ENCODE measurements at regions not wholly inside any gene's neighbourhood (a gene's known extent, or its start where the extent isn't known, plus 50 kb on each side); places are given as distances from the start of the nearest gene placed in this dataset.
"Not testable (repeated sequence)": the region's sequence is repeated elsewhere in the genome, so short reads cannot be mapped to it uniquely, and the experiment has no call there.

- Histone ChIP-seq H3K4me3 (peak overlapping the region; percentile 19; the same call in 1 of the 2 replicates), H3K27ac (peak overlapping the region; percentile 4), H3K9me3 (ENCODE audit: low read depth, low read length) (no peaks in the 10 kb centered on the region), H3K9ac (ENCODE audit: insufficient read length) (no peak overlapping the region), H3K36me3 (ENCODE audit: insufficient read depth, low read length) (no peaks in the 10 kb centered on the region)
- DNase-seq (ENCODE audit: low read depth, low spot score) = peak; percentile 26
- no peak; the same call in 1 of the 2 replicates for TF ChIP-seq POLR2AphosphoS5 (IDR thresholded peaks at IDR 0.05; ENCODE audit: borderline replicate concordance, low read depth, low read length)
- no peak for TF ChIP-seq EZH2 (IDR thresholded peaks at IDR 0.05)
- no peak for TF ChIP-seq FOXP2 (optimal IDR thresholded peaks at IDR 0.05; ENCODE audit: control extremely low read depth, extremely low read length, insufficient read depth)
Measured at GRCh38 chr1:188822248-188822647, 1655.4 kb downstream of the BRINP3 start.

GRCh38 chr1:188825471-188825870, 1652.2 kb downstream of the BRINP3 start:
- Histone ChIP-seq H3K27ac (no peak overlapping the region), H3K4me3 (no peak overlapping the region), H3K9ac (ENCODE audit: insufficient read length) (no peak overlapping the region), H3K9me3 (ENCODE audit: low read depth, low read length) (no peaks in the 10 kb centered on the region), H3K36me3 (ENCODE audit: insufficient read depth, low read length) (no peaks in the 10 kb centered on the region)
- TF ChIP-seq EZH2 (IDR thresholded peaks at IDR 0.05) (no peak), FOXP2 (optimal IDR thresholded peaks at IDR 0.05; ENCODE audit: control extremely low read depth, extremely low read length, insufficient read depth) (no peak), POLR2AphosphoS5 (IDR thresholded peaks at IDR 0.05; ENCODE audit: borderline replicate concordance, low read depth, low read length) (no peak)
- no peak for DNase-seq (ENCODE audit: low read depth, low spot score)

GRCh38 chr1:188826800-188827199, 1650.9 kb downstream of the BRINP3 start:
- Histone ChIP-seq H3K27ac (no peak overlapping the region), H3K9me3 (ENCODE audit: low read depth, low read length) (no peaks in the 10 kb centered on the region), H3K9ac (ENCODE audit: insufficient read length) (no peak overlapping the region), H3K36me3 (ENCODE audit: insufficient read depth, low read length) (no peaks in the 10 kb centered on the region), H3K4me3 (no peak overlapping the region)
- TF ChIP-seq FOXP2 (optimal IDR thresholded peaks at IDR 0.05; ENCODE audit: control extremely low read depth, extremely low read length, insufficient read depth) (no peak), EZH2 (IDR thresholded peaks at IDR 0.05) (no peak), POLR2AphosphoS5 (IDR thresholded peaks at IDR 0.05; ENCODE audit: borderline replicate concordance, low read depth, low read length) (no peak)
- DNase-seq (ENCODE audit: low read depth, low spot score) = no peak

DNA sequence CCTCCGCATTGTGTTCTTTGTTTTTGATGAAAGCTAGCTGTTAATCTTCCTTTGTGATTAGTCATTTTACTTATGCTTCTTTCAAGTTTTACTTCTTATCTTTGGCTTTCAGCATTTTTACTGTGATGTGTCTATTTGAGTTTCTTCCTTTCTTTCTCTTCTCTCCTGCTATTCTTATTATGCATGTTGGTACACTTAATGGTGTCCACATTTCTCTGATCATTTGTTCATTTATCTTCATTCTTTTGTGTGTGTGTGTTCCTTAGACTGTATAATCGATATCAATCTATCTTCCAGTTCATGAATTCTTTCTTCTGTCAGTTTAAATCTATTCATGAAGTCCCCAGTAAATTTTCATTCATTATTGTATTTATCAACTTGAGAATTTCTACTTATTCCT, 1650.3 kb downstream of the BRINP3 start:
- Histone ChIP-seq H3K36me3 (ENCODE audit: insufficient read depth, low read length) (no peaks in the 10 kb centered on the region), H3K27ac (no peak overlapping the region), H3K9ac (ENCODE audit: insufficient read length) (no peak overlapping the region), H3K4me3 (no peak overlapping the region), H3K9me3 (ENCODE audit: low read depth, low read length) (no peaks in the 10 kb centered on the region)
- no peak for DNase-seq (ENCODE audit: low read depth, low spot score)
- no peak for TF ChIP-seq FOXP2 (optimal IDR thresholded peaks at IDR 0.05; ENCODE audit: control extremely low read depth, extremely low read length, insufficient read depth)
- TF ChIP-seq EZH2 (IDR thresholded peaks at IDR 0.05) = no peak
- TF ChIP-seq POLR2AphosphoS5 (IDR thresholded peaks at IDR 0.05; ENCODE audit: borderline replicate concordance, low read depth, low read length) = no peak

DNA sequence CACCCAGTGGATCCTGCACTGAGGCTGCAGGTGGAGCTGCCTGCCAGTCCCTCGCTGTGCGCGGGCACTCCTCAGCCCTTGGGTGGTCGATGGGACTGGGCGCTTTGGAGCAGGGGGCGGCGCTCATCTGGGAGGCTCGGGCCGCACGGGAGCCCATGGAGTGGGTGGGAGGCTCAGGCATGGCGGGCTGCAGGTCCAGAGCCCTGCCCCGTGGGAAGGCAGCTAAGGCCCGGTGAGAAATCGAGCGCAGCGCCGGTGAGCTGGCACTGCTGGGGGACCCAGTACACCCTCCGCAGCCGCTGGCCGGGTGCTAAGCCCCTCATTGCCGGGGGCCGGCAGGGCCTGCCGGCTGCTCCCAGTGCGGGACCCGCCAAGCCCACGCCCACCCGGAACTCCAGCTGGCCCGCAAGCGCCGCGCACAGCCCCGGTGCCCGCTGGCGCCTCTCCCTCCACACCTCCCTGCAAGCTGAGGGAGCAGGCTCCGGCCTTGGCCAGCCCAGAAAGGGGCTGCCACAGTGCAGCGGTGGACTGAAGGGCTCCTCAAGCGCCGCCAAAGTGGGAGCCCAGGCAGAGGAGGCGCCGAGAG, 1636.5 kb downstream of the BRINP3 start:
- not testable (repeated sequence) for DNase-seq (ENCODE audit: low read depth, low spot score)

DNA sequence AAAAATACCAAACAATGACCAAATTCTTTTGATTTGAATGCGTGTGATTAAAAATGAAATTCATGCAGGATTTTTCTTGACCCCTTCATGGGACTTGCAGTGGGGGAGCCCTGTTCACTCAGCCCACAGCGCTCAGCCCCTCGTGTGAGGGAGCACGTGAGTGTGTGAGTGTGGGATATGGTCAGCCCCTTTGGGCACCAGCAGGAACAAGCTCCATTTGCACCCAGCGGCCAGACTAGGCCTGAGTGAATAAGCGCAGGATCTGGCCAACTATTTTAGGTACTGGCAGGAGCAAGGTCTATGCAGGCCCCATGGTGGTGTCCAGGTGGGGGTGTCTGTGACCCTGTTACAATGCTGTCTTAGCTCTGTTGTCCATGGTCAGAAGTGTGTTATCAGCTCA, 1631.2 kb downstream of the BRINP3 start:
- TF ChIP-seq EZH2 (IDR thresholded peaks at IDR 0.05) = no peak
- no peak for TF ChIP-seq POLR2AphosphoS5 (IDR thresholded peaks at IDR 0.05; ENCODE audit: borderline replicate concordance, low read depth, low read length)
- TF ChIP-seq FOXP2 (optimal IDR thresholded peaks at IDR 0.05; ENCODE audit: control extremely low read depth, extremely low read length, insufficient read depth) = no peak
- DNase-seq (ENCODE audit: low read depth, low spot score) = no peak
- H3K9me3 ChIP-seq (ENCODE audit: low read depth, low read length) = no peaks in the 10 kb centered on the region
- no peak overlapping the region for H3K9ac ChIP-seq (ENCODE audit: insufficient read length)
- H3K4me3 ChIP-seq = no peak overlapping the region
- no peak overlapping the region for H3K27ac ChIP-seq
- H3K36me3 ChIP-seq (ENCODE audit: insufficient read depth, low read length) = no peaks in the 10 kb centered on the region

More for the DNA sequence above, 1636.5 kb downstream of the BRINP3 start:
- not testable (repeated sequence) for H3K36me3 ChIP-seq (ENCODE audit: insufficient read depth, low read length); H3K4me3 ChIP-seq; H3K9ac ChIP-seq (ENCODE audit: insufficient read length); H3K27ac ChIP-seq; H3K9me3 ChIP-seq (ENCODE audit: low read depth, low read length)

DNA sequence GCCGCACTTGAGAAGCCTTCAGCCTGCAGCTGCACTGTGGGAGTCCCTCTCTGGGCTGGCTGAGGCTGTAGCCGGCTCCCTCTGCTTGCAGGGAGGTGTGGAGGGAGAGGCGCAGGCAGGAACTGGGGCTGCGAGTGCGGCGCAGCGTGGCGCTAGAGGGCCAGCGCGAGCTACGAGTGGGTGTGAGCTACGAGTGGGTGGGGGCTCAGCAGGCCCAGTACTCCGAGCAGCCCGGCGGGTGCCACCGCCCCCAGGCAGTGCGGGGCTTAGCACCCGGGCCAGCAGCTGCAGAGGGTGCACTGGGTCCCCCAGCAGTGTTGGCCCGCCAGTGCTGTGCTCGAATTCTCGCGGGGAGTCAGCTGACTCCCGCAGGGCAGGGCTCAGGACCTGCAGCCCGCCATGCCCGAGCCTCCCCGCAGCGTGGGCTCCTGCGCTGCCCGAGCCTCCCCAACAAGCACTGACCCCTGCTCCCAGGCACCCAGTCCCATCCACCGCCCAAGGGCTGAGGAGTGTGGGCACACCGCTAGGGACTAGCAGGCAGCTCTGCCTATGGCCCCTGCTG, 1620.1 kb downstream of the BRINP3 start:
- H3K9me3 ChIP-seq (ENCODE audit: low read depth, low read length) = no peaks in the 10 kb centered on the region
- H3K4me3 ChIP-seq = no peak overlapping the region
- H3K9ac ChIP-seq (ENCODE audit: insufficient read length) = no peak overlapping the region
- no peak overlapping the region for H3K27ac ChIP-seq
- TF ChIP-seq EZH2 (IDR thresholded peaks at IDR 0.05) = no peak
- TF ChIP-seq POLR2AphosphoS5 (IDR thresholded peaks at IDR 0.05; ENCODE audit: borderline replicate concordance, low read depth, low read length) = no peak
- no peak for TF ChIP-seq FOXP2 (optimal IDR thresholded peaks at IDR 0.05; ENCODE audit: control extremely low read depth, extremely low read length, insufficient read depth)
- no peak for DNase-seq (ENCODE audit: low read depth, low spot score)
- H3K36me3 ChIP-seq (ENCODE audit: insufficient read depth, low read length) = no peaks in the 10 kb centered on the region

- TF ChIP-seq EZH2 (IDR thresholded peaks at IDR 0.05) = no peak
- TF ChIP-seq POLR2AphosphoS5 (IDR thresholded peaks at IDR 0.05; ENCODE audit: borderline replicate concordance, low read depth, low read length) = no peak
- TF ChIP-seq FOXP2 (optimal IDR thresholded peaks at IDR 0.05; ENCODE audit: control extremely low read depth, extremely low read length, insufficient read depth) = no peak
Measured at GRCh38 chr1:188867614-188868013, 1610.0 kb downstream of the BRINP3 start.

DNA sequence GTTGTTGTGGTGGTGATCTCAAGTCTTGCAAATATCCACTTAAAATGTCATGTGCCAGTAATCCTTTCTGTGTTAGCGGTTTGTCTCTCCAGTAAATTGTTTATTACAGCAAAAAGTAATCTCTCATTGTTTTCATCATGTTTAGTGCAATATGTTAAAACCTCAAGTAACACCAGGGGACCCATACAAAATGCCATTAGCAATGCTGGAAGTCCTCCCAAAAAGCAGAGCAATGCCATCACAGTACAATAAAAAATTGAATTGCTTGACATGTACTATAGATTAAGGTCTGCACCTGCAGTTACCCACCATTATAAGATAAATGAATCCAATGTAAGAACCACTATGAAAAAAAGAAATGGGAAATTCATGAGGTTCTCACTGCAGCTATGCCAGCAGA, 1606.5 kb downstream of the BRINP3 start:
- H3K4me3 ChIP-seq = no peak overlapping the region
- H3K27ac ChIP-seq = no peak overlapping the region
- no peak for DNase-seq (ENCODE audit: low read depth, low spot score)
- H3K36me3 ChIP-seq (ENCODE audit: insufficient read depth, low read length) = no peaks in the 10 kb centered on the region
- TF ChIP-seq POLR2AphosphoS5 (IDR thresholded peaks at IDR 0.05; ENCODE audit: borderline replicate concordance, low read depth, low read length) (no peak), EZH2 (IDR thresholded peaks at IDR 0.05) (no peak), FOXP2 (optimal IDR thresholded peaks at IDR 0.05; ENCODE audit: control extremely low read depth, extremely low read length, insufficient read depth) (no peak)
- no peaks in the 10 kb centered on the region for H3K9me3 ChIP-seq (ENCODE audit: low read depth, low read length)
- H3K9ac ChIP-seq (ENCODE audit: insufficient read length) = no peak overlapping the region

More at GRCh38 chr1:188867614-188868013, 1610.0 kb downstream of the BRINP3 start:
- no peaks in the 10 kb centered on the region for H3K9me3 ChIP-seq (ENCODE audit: low read depth, low read length)
- H3K4me3 ChIP-seq = no peak overlapping the region
- no peak overlapping the region for H3K27ac ChIP-seq
- no peak overlapping the region for H3K9ac ChIP-seq (ENCODE audit: insufficient read length)
- DNase-seq (ENCODE audit: low read depth, low spot score) = no peak
- H3K36me3 ChIP-seq (ENCODE audit: insufficient read depth, low read length) = no peaks in the 10 kb centered on the region

All from SK-N-MC (cell line).